ENCODE measurements at regions not wholly inside any gene's neighbourhood (a gene's known extent, or its start where the extent isn't known, plus 50 kb on each side); places are given as distances from the start of the nearest gene placed in this dataset.
"Not testable (repeated sequence)": the region's sequence is repeated elsewhere in the genome, so short reads cannot be mapped to it uniquely, and the experiment has no call there.

- H3K27ac ChIP-seq (ENCODE audit: low read depth, low read length), result no peak overlapping the region
- H3K9me3 ChIP-seq (ENCODE audit: insufficient read depth, low read depth, low read length), result peaks cover 21% of the 10 kb centered on the region
- H3K27me3 ChIP-seq (ENCODE audit: insufficient read depth, low read length), result no peaks in the 10 kb centered on the region
- no peaks in the 10 kb centered on the region for H3K4me1 ChIP-seq (ENCODE audit: insufficient read depth, low read length)
- H3K4me3 ChIP-seq (ENCODE audit: low read length), result no peak overlapping the region
- WGBS, result 93% methylated on average over 2 of the region's 2 CpGs
- no peaks in the 10 kb centered on the region for H3K36me3 ChIP-seq (ENCODE audit: insufficient read depth, low read length)
- no peak overlapping the region for H3K9ac ChIP-seq (ENCODE audit: low read depth, low read length)
Measured at GRCh38 chr9:75231167-75231566, 142.9 kb downstream of the OSTF1 start.

DNA sequence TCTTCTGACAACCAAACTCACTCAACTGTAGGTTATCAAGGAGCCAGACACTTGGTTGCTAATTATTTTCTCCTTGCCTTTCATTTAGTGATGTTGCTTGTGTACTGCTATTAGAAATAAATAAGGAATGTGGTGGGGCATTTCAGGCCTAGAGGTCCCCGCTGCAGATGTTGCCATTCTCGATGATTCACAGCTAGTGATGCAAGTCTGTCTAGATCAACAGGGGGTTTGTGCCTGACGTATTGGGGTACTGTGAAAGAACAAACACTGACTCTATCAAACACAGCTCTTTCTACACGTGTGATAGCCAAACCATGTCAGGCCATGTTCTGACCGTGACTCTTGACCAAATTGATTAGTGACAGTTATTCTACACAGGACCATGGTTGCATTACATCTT lies 144.7 kb downstream of the OSTF1 start:
- no peaks in the 10 kb centered on the region for H3K27me3 ChIP-seq (ENCODE audit: insufficient read depth, low read length)
- no peak overlapping the region for H3K9ac ChIP-seq (ENCODE audit: low read depth, low read length)
- H3K4me1 ChIP-seq (ENCODE audit: insufficient read depth, low read length), result no peaks in the 10 kb centered on the region
- H3K27ac ChIP-seq (ENCODE audit: low read depth, low read length), result no peak overlapping the region
- H3K36me3 ChIP-seq (ENCODE audit: insufficient read depth, low read length), result no peaks in the 10 kb centered on the region
- H3K4me3 ChIP-seq (ENCODE audit: low read length), result no peak overlapping the region
- H3K9me3 ChIP-seq (ENCODE audit: insufficient read depth, low read depth, low read length), result peaks cover 17% of the 10 kb centered on the region
- 94% methylated on average over 5 of the region's 5 CpGs for WGBS

GRCh38 chr9:75235632-75236031 lies 147.3 kb downstream of the OSTF1 start:
- no peak overlapping the region for H3K9ac ChIP-seq (ENCODE audit: low read depth, low read length)
- H3K27me3 ChIP-seq (ENCODE audit: insufficient read depth, low read length), result no peaks in the 10 kb centered on the region
- no peak overlapping the region for H3K4me3 ChIP-seq (ENCODE audit: low read length)
- no peak overlapping the region for H3K27ac ChIP-seq (ENCODE audit: low read depth, low read length)
- 95% methylated on average over 2 of the region's 2 CpGs for WGBS
- peaks cover 17% of the 10 kb centered on the region for H3K9me3 ChIP-seq (ENCODE audit: insufficient read depth, low read depth, low read length)
- H3K36me3 ChIP-seq (ENCODE audit: insufficient read depth, low read length), result no peaks in the 10 kb centered on the region
- no peaks in the 10 kb centered on the region for H3K4me1 ChIP-seq (ENCODE audit: insufficient read depth, low read length)

- no peaks in the 10 kb centered on the region for H3K27me3 ChIP-seq (ENCODE audit: insufficient read depth, low read length)
- H3K36me3 ChIP-seq (ENCODE audit: insufficient read depth, low read length), result no peaks in the 10 kb centered on the region
- no peak overlapping the region for H3K4me3 ChIP-seq (ENCODE audit: low read length)
- peaks cover 17% of the 10 kb centered on the region for H3K9me3 ChIP-seq (ENCODE audit: insufficient read depth, low read depth, low read length)
- H3K9ac ChIP-seq (ENCODE audit: low read depth, low read length), result no peak overlapping the region
- 46% methylated on average over 11 of the region's 11 CpGs for WGBS
- no peaks in the 10 kb centered on the region for H3K4me1 ChIP-seq (ENCODE audit: insufficient read depth, low read length)
- H3K27ac ChIP-seq (ENCODE audit: low read depth, low read length), result no peak overlapping the region
Measured at GRCh38 chr9:75238311-75238976, 150.1 kb downstream of the OSTF1 start.

DNA sequence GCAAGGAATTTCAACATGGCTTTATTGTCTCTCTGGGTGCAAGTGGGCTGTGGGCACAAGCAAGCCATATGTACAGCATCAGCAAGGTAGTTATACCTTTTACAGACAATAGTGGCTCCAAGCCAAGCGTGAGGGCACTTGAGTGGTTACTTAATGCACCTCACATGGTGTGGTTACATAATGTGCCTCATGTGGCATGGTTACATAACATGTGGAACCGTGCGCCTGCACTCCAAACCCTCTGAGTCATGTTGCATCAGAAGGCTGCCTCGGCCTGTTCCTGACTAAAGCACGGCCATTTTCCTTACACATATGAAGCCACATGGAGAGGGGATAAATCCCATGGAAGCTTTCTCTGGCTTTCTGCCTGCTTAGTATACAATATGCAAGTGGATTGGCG lies 150.9 kb downstream of the OSTF1 start:
- no peak overlapping the region for H3K9ac ChIP-seq (ENCODE audit: low read depth, low read length)
- peaks cover 17% of the 10 kb centered on the region for H3K9me3 ChIP-seq (ENCODE audit: insufficient read depth, low read depth, low read length)
- no peaks in the 10 kb centered on the region for H3K4me1 ChIP-seq (ENCODE audit: insufficient read depth, low read length)
- no peak overlapping the region for H3K4me3 ChIP-seq (ENCODE audit: low read length)
- WGBS, result 61% methylated on average over 6 of the region's 6 CpGs
- H3K27ac ChIP-seq (ENCODE audit: low read depth, low read length), result no peak overlapping the region
- H3K27me3 ChIP-seq (ENCODE audit: insufficient read depth, low read length), result no peaks in the 10 kb centered on the region
- no peaks in the 10 kb centered on the region for H3K36me3 ChIP-seq (ENCODE audit: insufficient read depth, low read length)

- H3K27ac ChIP-seq (ENCODE audit: low read depth, low read length), result no peak overlapping the region
- WGBS, result 100% methylated on average over 1 of the region's 1 CpG
- H3K27me3 ChIP-seq (ENCODE audit: insufficient read depth, low read length), result no peaks in the 10 kb centered on the region
- no peaks in the 10 kb centered on the region for H3K36me3 ChIP-seq (ENCODE audit: insufficient read depth, low read length)
- no peak overlapping the region for H3K4me3 ChIP-seq (ENCODE audit: low read length)
- no peak overlapping the region for H3K9ac ChIP-seq (ENCODE audit: low read depth, low read length)
- H3K4me1 ChIP-seq (ENCODE audit: insufficient read depth, low read length), result no peaks in the 10 kb centered on the region
- peaks cover 10% of the 10 kb centered on the region for H3K9me3 ChIP-seq (ENCODE audit: insufficient read depth, low read depth, low read length)
Measured at GRCh38 chr9:75242426-75242825, 154.1 kb downstream of the OSTF1 start.

GRCh38 chr9:75246949-75247348 lies 158.6 kb downstream of the OSTF1 start:
- Histone ChIP-seq H3K36me3 (ENCODE audit: insufficient read depth, low read length) (no peaks in the 10 kb centered on the region), H3K4me1 (ENCODE audit: insufficient read depth, low read length) (no peaks in the 10 kb centered on the region), H3K27me3 (ENCODE audit: insufficient read depth, low read length) (no peaks in the 10 kb centered on the region), H3K27ac (ENCODE audit: low read depth, low read length) (no peak overlapping the region), H3K4me3 (ENCODE audit: low read length) (no peak overlapping the region), H3K9ac (ENCODE audit: low read depth, low read length) (no peak overlapping the region), H3K9me3 (ENCODE audit: insufficient read depth, low read depth, low read length) (peaks cover 27% of the 10 kb centered on the region)
- 92% methylated on average over 3 of the region's 3 CpGs for WGBS

DNA sequence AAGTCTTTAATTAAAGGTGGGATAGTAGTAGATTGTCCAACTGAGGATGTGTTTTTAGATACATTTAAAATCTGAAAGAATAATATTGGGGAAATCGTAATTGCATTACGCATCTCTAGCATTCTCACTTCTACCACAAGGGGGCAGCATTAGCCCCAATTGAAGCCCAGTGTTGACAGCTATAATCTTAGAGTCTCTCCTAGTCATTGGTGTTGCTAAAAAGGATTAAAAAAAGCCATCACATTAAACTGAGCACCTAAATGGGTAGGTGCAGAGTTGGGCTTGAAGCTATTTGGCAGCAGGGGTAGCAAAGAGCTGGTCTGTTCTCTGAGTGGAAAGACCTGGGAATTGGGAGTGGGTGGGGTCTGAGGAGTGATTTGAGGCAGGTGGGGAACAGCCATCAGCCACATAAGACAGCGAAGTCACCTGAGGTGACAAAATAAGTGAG lies 177.2 kb downstream of the OSTF1 start:
- 83% methylated on average over 1 of the region's 3 CpGs for WGBS
- H3K9ac ChIP-seq (ENCODE audit: low read depth, low read length), result no peak overlapping the region

GRCh38 chr9:75269197-75269596 lies 180.9 kb downstream of the OSTF1 start:
- no peaks in the 10 kb centered on the region for H3K27me3 ChIP-seq (ENCODE audit: insufficient read depth, low read length)
- H3K4me1 ChIP-seq (ENCODE audit: insufficient read depth, low read length), result no peaks in the 10 kb centered on the region
- H3K36me3 ChIP-seq (ENCODE audit: insufficient read depth, low read length), result no peaks in the 10 kb centered on the region
- H3K4me3 ChIP-seq (ENCODE audit: low read length), result no peak overlapping the region
- H3K27ac ChIP-seq (ENCODE audit: low read depth, low read length), result no peak overlapping the region
- peaks cover 13% of the 10 kb centered on the region for H3K9me3 ChIP-seq (ENCODE audit: insufficient read depth, low read depth, low read length)
- 90% methylated on average over 5 of the region's 5 CpGs for WGBS
- H3K9ac ChIP-seq (ENCODE audit: low read depth, low read length), result no peak overlapping the region

More for the DNA sequence above, 177.2 kb downstream of the OSTF1 start:
- H3K27ac ChIP-seq (ENCODE audit: low read depth, low read length), result no peak overlapping the region
- 0 out of 2 replicates have a peak, but pooled peaks cover 7% of the 10 kb centered on the region for H3K9me3 ChIP-seq (ENCODE audit: insufficient read depth, low read depth, low read length)
- no peaks in the 10 kb centered on the region for H3K36me3 ChIP-seq (ENCODE audit: insufficient read depth, low read length)
- H3K27me3 ChIP-seq (ENCODE audit: insufficient read depth, low read length), result no peaks in the 10 kb centered on the region
- H3K4me1 ChIP-seq (ENCODE audit: insufficient read depth, low read length), result no peaks in the 10 kb centered on the region
- H3K4me3 ChIP-seq (ENCODE audit: low read length), result no peak overlapping the region

DNA sequence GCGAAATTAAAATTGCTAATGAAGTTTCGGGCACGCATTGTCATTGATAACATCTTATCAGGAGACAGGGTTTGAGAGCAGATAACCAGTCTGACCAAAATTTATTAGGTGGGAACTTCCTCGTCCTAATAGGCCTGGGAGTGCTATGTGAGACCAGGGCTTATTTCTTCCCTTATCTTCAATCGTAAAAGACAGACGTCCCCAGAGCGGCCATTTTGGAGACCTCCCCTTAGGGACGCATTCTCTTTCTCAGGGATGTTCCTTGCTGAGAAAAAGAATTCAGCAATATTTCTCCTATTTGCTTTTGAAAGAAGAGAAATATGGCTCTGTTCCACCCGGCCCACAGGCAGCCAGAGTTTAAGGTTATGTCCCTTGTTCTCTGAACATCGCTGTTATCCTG lies 184.7 kb downstream of the OSTF1 start:
- 87% methylated on average over 8 of the region's 10 CpGs for WGBS
- H3K4me3 ChIP-seq (ENCODE audit: low read length); H3K9ac ChIP-seq (ENCODE audit: low read depth, low read length); H3K4me1 ChIP-seq (ENCODE audit: insufficient read depth, low read length); H3K27me3 ChIP-seq (ENCODE audit: insufficient read depth, low read length); H3K27ac ChIP-seq (ENCODE audit: low read depth, low read length); H3K36me3 ChIP-seq (ENCODE audit: insufficient read depth, low read length): not testable (repeated sequence)
- peaks cover 22% of the 10 kb centered on the region for H3K9me3 ChIP-seq (ENCODE audit: insufficient read depth, low read depth, low read length)

- H3K27ac ChIP-seq (ENCODE audit: low read depth, low read length), result no peak overlapping the region
- H3K27me3 ChIP-seq (ENCODE audit: insufficient read depth, low read length), result no peaks in the 10 kb centered on the region
- no peak overlapping the region for H3K4me3 ChIP-seq (ENCODE audit: low read length)
- no peaks in the 10 kb centered on the region for H3K36me3 ChIP-seq (ENCODE audit: insufficient read depth, low read length)
- H3K9me3 ChIP-seq (ENCODE audit: insufficient read depth, low read depth, low read length), result peaks cover 22% of the 10 kb centered on the region
- no peak overlapping the region for H3K9ac ChIP-seq (ENCODE audit: low read depth, low read length)
- no peaks in the 10 kb centered on the region for H3K4me1 ChIP-seq (ENCODE audit: insufficient read depth, low read length)
Measured at GRCh38 chr9:75274781-75275180, 186.5 kb downstream of the OSTF1 start.

DNA sequence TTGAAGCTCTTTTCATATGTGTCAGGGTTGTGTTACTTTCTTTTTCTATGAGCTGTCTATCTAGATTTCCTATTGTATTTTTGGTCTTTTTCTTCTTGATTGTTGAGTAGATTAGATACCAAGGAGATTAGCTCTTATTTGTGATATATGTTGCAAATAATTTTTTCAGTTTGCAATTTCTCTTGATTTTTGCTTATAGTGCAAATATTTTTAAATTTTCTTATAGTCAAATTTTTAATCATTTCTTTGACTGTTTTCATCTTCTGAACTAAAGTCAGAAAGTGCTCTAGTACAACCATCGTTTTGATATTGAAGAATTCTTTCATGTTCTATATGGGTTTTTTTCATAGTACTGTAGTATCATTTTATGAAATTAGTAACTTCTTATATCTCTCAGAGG lies 193.7 kb downstream of the OSTF1 start:
- Histone ChIP-seq H3K4me1 (ENCODE audit: insufficient read depth, low read length) (no peaks in the 10 kb centered on the region), H3K9ac (ENCODE audit: low read depth, low read length) (no peak overlapping the region), H3K27ac (ENCODE audit: low read depth, low read length) (no peak overlapping the region), H3K9me3 (ENCODE audit: insufficient read depth, low read depth, low read length) (0 out of 2 replicates have a peak, but pooled peaks cover 9% of the 10 kb centered on the region), H3K27me3 (ENCODE audit: insufficient read depth, low read length) (no peaks in the 10 kb centered on the region), H3K36me3 (ENCODE audit: insufficient read depth, low read length) (no peaks in the 10 kb centered on the region), H3K4me3 (ENCODE audit: low read length) (no peak overlapping the region)
- WGBS, result no CpG with 5 or more reads among the region's 1 CpG
